GM12878 (cell line): ENCODE measurements at regions not wholly inside any gene's neighbourhood (a gene's known extent, or its start where the extent isn't known, plus 50 kb on each side); places are given as distances from the start of the nearest gene placed in this dataset.

Source experiments
- HDAC2 ChIP-seq: fragments of 200-600 bp; sonication (generic); IDR thresholded peaks from 2 replicates; pipeline ENCODE4 v1.6.1; 2017
- RAD21 ChIP-seq: IDR thresholded peaks from 2 replicates; pipeline ENCODE4 v1.6.1; 2011; ENCODE audit warnings: mild to moderate bottlenecking, low read depth, low read length, moderate library complexity; ENCODE audit not compliant: insufficient read depth
- YBX1 ChIP-seq: fragments of 450-650 bp; IDR thresholded peaks from 2 replicates; pipeline ENCODE4 v1.6.1; 2016; ENCODE audit warnings: antibody characterized with exemption
- ZBED1 ChIP-seq: IDR thresholded peaks from 2 replicates; pipeline ENCODE4 v1.6.1; 2016; ENCODE audit warnings: borderline replicate concordance
- ZNF24 ChIP-seq: fragments of 450-650 bp; IDR thresholded peaks from 2 replicates; pipeline ENCODE4 v1.6.1; 2017; ENCODE audit warnings: antibody characterized with exemption, mild to moderate bottlenecking
- TF ChIP-seq, protein P1 (sequence below), 3 experiments: IDR thresholded peaks in 2 of 3; conservative IDR thresholded peaks in 1 of 3; 2 replicates each; pipeline ENCODE4 v1.5.1; 2011; ENCODE audit warnings: low read depth in 3 of 3, low read length in 3 of 3, mild to moderate bottlenecking in 3 of 3, control low read depth in 2 of 3, moderate library complexity in 2 of 3, inconsistent platforms in 1 of 3, mixed read lengths in 1 of 3; ENCODE audit not compliant: control insufficient read depth in 2 of 3, insufficient read depth in 1 of 3; ENCODE audit errors: extremely low read depth in 1 of 3

- TF ChIP-seq, protein P1, sequence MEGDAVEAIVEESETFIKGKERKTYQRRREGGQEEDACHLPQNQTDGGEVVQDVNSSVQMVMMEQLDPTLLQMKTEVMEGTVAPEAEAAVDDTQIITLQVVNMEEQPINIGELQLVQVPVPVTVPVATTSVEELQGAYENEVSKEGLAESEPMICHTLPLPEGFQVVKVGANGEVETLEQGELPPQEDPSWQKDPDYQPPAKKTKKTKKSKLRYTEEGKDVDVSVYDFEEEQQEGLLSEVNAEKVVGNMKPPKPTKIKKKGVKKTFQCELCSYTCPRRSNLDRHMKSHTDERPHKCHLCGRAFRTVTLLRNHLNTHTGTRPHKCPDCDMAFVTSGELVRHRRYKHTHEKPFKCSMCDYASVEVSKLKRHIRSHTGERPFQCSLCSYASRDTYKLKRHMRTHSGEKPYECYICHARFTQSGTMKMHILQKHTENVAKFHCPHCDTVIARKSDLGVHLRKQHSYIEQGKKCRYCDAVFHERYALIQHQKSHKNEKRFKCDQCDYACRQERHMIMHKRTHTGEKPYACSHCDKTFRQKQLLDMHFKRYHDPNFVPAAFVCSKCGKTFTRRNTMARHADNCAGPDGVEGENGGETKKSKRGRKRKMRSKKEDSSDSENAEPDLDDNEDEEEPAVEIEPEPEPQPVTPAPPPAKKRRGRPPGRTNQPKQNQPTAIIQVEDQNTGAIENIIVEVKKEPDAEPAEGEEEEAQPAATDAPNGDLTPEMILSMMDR (IDR thresholded peaks at IDR 0.05 in 2 of 3, conservative IDR thresholded peaks at IDR 0.05 in 1 of 3; ENCODE audit: control insufficient read depth in 2 of 3, extremely low read depth in 1 of 3, insufficient read depth in 1 of 3, low read depth in 3 of 3, low read length in 3 of 3): no peak
- no peak for TF ChIP-seq ZNF24
- no peak for TF ChIP-seq HDAC2
- TF ChIP-seq ZBED1: no peak
- no peak for TF ChIP-seq RAD21
- TF ChIP-seq YBX1: no peak
Observed at GRCh38 chr5:17156463-17156862, 61.0 kb upstream of the BASP1 start.
